Prostate gland (tissue), 2 donors: ENCODE measurements at regions not wholly inside any gene's neighbourhood (a gene's known extent, or its start where the extent isn't known, plus 50 kb on each side); places are given as distances from the start of the nearest gene placed in this dataset.

Source experiments
- POLR2A ChIP-seq: fragments of 450-650 bp; IDR thresholded peaks from one replicate; pipeline ENCODE4 v1.6.1; 2016; ENCODE audit warnings: antibody characterized with exemption, mild to moderate bottlenecking
- POLR2AphosphoS5 ChIP-seq: sonication (generic); formaldehyde crosslinking; IDR thresholded peaks from one replicate; pipeline ENCODE4 v1.6.1; 2017; ENCODE audit warnings: antibody characterized with exemption
- TF ChIP-seq, protein P1 (sequence below), 4 experiments: fragments of 200-600 bp in 2 of 4; fragments of 450-650 bp in 2 of 4; sonication (generic) in 2 of 4; IDR thresholded peaks; 1 replicate in 3 of 4; 2 replicates in 1 of 4; pipeline ENCODE4 v1.5.1; 2016 to 2019; ENCODE audit warnings: antibody characterized with exemption in 4 of 4, mild to moderate bottlenecking in 2 of 4, moderate library complexity in 2 of 4

DNA sequence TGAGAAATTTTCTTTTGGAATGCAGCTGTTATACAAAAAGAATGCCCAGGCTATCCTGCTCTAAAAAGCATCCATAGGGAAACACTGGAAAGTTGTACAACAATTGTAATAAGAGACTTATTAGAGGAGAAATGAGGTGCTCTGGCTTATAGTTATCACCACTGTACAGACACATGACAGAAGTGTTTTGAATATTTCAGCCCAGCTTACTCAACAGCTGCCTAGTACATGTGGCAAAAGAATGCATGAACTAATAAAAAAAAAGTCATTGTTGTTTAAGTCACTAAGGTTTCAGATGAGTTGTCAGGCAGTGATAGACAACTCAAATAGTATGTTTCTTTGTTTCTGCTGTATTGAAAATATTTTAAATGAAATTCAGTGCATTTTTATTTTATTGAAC, 307.7 kb downstream of the GPM6A start:
- TF ChIP-seq, protein P1, sequence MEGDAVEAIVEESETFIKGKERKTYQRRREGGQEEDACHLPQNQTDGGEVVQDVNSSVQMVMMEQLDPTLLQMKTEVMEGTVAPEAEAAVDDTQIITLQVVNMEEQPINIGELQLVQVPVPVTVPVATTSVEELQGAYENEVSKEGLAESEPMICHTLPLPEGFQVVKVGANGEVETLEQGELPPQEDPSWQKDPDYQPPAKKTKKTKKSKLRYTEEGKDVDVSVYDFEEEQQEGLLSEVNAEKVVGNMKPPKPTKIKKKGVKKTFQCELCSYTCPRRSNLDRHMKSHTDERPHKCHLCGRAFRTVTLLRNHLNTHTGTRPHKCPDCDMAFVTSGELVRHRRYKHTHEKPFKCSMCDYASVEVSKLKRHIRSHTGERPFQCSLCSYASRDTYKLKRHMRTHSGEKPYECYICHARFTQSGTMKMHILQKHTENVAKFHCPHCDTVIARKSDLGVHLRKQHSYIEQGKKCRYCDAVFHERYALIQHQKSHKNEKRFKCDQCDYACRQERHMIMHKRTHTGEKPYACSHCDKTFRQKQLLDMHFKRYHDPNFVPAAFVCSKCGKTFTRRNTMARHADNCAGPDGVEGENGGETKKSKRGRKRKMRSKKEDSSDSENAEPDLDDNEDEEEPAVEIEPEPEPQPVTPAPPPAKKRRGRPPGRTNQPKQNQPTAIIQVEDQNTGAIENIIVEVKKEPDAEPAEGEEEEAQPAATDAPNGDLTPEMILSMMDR (IDR thresholded peaks at IDR 0.05), result no peak
- no peak for TF ChIP-seq POLR2AphosphoS5
- no peak for TF ChIP-seq POLR2A
